ENCODE measurements at regions not wholly inside any gene's neighbourhood (a gene's known extent, or its start where the extent isn't known, plus 50 kb on each side); places are given as distances from the start of the nearest gene placed in this dataset.
A peak's percentile ranks its signal among the peaks of the same experiment; 100 is the strongest.

GRCh38 chr4:18815081-18815778 lies 793.7 kb upstream of the LCORL start:
- DNase-seq = no peak

DNA sequence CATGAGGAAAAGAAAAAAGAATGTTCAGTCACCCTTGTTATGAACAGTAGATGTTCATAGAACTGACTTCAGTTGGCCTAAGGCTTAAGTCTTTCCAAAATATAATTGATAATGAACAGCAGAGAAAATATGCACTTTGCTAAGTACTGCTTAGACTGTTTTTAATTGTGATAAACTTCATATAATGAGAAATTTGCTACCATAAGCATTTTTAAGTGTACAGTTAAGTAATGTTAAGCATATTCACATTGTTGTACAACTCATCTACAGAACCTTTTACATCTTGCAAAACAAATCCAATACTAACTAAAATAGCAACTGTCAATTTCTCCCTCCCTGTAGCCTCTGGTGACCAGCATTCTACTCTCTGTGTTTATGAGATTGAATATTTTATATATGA lies 792.2 kb upstream of the LCORL start:
- no peak for DNase-seq

DNA sequence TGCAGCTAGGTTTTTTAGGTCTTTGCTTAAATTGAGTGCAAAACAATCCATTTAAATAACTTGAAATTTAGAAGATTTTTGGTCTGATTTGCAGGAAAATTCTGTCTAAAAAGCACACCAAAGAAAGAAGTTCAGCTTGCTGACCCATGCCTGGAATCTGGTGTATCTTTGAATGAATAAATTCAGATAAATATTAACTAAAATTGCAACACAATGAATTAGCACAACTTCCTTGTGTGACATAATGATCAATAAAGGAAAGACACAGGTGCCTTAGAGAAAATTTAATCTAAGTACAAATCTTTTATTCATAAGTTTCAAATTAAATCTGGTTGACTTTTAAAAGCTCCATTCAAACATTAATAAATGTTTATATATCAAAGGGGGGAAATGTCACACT lies 791.5 kb upstream of the LCORL start:
- no peak for DNase-seq

DNA sequence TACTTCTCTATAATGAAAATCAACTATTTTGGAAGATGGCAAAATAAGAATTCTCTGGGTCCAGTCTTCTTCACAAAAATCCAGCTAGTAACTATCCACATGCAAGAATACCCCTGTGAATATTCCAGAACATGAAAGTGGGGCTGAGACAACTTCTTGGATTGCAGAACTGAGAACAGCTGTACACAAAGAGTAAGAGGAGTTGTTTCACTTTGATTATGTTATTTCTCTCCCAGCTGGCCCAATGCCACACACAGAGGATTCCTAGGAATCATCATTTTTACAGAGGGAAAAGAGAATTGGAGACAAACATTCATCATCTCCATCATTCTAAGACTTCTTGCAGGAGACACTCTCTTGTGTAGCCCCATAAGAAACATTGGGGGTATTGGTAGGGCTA lies 782.2 kb upstream of the LCORL start:
- no peak for DNase-seq

DNA sequence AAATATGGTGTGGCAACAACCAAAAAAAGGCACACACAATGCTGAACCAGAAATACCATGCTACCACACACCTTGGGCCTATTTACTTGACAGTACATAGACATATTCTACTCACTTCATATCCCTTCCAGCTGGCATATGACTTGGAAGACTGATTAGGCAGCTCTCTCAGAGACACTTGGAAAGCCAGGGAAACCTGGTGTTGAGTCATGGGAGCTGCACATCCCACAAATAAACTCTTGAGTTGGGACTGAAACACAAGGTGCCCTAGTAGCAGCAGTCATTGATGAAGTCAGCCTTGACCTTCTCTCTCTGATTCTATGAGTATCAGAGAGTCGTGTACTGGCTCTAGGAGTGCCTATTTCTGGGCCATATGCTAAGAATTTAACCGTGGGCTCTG lies 776.6 kb upstream of the LCORL start:
- no peak for DNase-seq

- no peak for DNase-seq
Observed at GRCh38 chr4:18795794-18796193, 774.2 kb upstream of the LCORL start.

DNA sequence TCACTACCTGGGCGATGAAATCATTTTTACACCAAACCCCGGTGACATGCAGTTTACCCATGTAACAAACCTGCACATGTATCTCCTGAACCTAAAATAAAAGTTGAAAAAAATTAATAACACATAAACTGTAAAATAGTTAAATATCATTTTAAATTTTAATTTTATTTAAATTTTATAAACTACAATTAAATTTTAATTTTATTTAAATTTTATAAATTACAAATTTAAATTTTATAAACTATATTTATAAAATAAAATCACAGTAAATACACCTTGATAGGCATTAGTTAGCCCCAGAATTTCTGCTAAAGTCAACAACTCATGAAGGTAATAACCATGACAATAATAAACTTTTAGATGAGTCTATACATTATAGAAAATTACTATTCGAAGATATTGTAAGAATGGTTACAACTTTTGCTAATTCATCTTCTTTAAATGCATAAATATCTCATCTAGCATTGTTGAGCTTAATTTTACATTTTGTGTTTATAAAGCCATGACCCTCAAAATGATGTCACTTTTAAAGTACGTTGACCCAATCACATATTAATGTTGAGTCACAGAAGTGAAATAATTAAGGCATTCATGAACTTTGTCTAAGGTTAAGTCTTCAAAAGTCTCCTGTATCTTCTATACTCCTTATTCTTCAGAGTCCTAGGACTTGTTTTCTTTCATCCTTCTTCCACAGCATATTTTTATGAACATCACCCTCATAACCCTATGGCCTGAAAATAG lies 755.8 kb upstream of the LCORL start:
- no peak for DNase-seq

- DNase-seq = no peak
Observed at GRCh38 chr4:18767921-18768320, 746.4 kb upstream of the LCORL start.

DNA sequence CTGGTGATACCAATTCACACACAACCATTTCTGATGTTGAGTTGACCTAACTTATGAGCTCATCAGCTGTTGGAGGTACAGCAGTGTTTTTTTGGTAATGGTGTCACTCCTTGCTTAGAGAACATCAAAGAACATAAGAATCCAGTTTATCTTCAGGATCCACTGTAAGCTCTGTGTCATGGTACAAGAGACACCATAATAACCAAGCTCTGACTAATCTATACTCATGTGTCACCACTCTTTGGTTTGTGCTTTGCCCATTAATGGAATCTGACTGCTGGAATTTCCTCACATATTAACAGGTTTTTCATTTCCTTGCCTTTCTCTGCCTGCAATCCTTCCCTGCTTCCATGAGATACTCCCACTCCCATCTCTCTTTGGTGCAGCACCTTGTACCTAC lies 735.1 kb upstream of the LCORL start:
- no peak for DNase-seq

- DNase-seq = no peak
Observed at GRCh38 chr4:18754180-18754579, 732.6 kb upstream of the LCORL start.

GRCh38 chr4:18751083-18751482 lies 729.5 kb upstream of the LCORL start:
- DNase-seq = no peak

DNA sequence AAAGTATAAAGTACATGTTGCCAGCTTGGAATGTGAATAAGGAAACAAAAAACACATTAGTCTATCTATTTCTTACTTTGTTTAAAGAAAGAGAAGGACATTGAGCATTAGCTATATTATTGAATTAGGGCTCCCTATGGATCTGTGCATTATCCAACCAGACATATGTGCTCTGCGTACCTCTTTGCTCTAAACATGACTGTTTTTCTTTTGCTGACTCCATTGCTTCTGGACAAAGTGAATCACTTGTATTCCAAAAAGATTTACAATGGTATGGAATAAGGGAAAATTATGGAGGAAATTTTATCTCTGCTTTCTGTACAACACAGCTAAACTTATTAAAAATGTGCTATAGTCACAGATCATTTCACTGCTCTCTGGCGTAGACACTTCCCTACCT lies 727.8 kb upstream of the LCORL start:
- no peak for DNase-seq

DNA sequence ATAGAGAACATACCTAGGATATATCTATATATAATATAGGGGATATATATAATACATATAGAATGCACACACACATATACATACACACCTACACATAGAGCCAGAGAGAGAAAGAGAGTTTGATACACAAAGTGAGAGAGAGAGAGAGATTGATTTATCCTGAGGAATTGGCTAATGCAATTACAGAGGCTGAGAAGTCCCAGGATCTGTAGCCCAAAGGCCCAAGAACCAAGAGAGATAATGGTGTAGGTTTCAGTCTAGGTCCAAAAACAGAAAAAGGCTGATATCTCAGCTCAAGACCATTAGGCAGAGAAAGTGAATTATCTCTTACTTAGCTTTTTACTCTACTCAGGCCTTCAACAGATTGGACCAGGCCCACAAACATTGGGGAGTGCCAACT lies 715.0 kb upstream of the LCORL start:
- DNase-seq = no peak

DNA sequence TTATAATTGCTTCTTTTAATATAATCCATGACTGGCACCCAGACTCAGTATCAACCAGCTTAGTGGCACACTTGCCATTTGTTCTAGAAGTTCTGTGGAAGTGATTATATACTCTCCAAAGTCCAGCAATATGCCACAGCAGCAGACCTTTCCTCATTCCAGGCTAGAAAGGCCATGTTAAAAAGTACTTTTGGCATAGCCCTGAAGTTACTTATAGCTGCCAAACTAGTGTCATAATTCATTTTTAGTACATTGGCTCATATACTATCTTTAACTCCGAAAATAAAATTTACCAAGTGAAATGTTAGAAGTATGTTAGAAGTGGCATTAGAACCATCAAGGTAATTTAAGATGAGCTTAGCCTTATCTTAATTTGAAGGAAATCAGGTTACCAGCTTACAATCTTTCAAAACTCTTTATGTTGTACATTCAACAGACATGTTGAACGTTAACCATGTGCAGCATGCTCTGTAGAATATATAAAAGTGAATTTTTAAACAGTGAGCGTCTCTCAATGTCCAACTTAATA lies 714.2 kb upstream of the LCORL start:
- DNase-seq = no peak

DNA sequence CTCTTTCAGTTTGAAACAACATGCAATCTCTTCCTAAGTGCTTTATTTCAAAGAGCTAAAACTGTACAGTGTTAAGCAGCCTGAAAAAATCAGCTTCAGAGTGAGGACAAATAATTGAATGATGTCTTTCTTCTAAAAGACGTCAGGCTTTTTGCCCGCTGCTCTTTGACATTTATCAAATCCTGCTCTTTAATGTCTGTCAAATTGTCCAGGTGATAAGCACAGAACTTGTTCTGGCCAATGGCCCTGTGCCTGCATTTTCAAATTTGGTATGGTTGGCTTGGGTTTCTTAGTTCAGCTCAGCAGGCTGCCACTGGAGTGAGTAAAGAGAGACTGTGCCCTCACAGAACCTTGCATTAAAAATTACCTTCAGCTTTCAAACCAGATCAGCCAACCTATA lies 712.9 kb upstream of the LCORL start:
- peak; percentile 2 for DNase-seq

- no peak for DNase-seq
Observed at GRCh38 chr4:18733961-18734360, 712.4 kb upstream of the LCORL start.

GRCh38 chr4:18722748-18723191 lies 701.2 kb upstream of the LCORL start:
- DNase-seq = no peak

GRCh38 chr4:18698119-18698883 lies 676.7 kb upstream of the LCORL start:
- no peak for DNase-seq

- no peak for DNase-seq
Observed at GRCh38 chr4:18695733-18696527, 674.4 kb upstream of the LCORL start.

GRCh38 chr4:18691431-18692200 lies 670.1 kb upstream of the LCORL start:
- no peak for DNase-seq

- no peak for DNase-seq
Observed at GRCh38 chr4:18690291-18690955, 668.9 kb upstream of the LCORL start.

All from NCI-H146 (cell line).